ENCODE measurements at regions not wholly inside any gene's neighbourhood (a gene's known extent, or its start where the extent isn't known, plus 50 kb on each side); places are given as distances from the start of the nearest gene placed in this dataset.

GRCh38 chr11:81585390-81585933 lies 1148.2 kb downstream of the FAM181B start:
- H3K23ac ChIP-seq (ENCODE audit: low read depth, low read length) = no peak overlapping the region
- no peak overlapping the region for H3K14ac ChIP-seq (replicated peaks; ENCODE audit: low read depth, low read length)
- CTCF ChIA-PET = interaction anchor here (0.6 kb wide), 1 partner anchor 14 kb away, joined by 4 read pairs; no protein-coding TSS in a partner anchor
- no peak for TF ChIP-seq RAD21 (IDR thresholded peaks at IDR 0.05; ENCODE audit: low read length)
- no peak for TF ChIP-seq SMC3 (IDR thresholded peaks at IDR 0.05; ENCODE audit: low read depth, low read length)
- TF ChIP-seq BHLHE40 (IDR thresholded peaks at IDR 0.05; ENCODE audit: low read depth, low read length) = no peak
- no peak for TF ChIP-seq NFE2L2 (IDR thresholded peaks at IDR 0.05; ENCODE audit: low read depth, low read length)
- TF ChIP-seq CEBPB (IDR thresholded peaks at IDR 0.05; ENCODE audit: low read depth, low read length) = no peak
- no peak for TF ChIP-seq USF2 (IDR thresholded peaks at IDR 0.05; ENCODE audit: low read depth, low read length)
- TF ChIP-seq POLR2A (IDR thresholded peaks at IDR 0.05; ENCODE audit: low read depth, low read length) = no peak
- TF ChIP-seq MAZ (IDR thresholded peaks at IDR 0.05; ENCODE audit: borderline replicate concordance, low read depth, low read length) = no peak
- TF ChIP-seq, protein P1, sequence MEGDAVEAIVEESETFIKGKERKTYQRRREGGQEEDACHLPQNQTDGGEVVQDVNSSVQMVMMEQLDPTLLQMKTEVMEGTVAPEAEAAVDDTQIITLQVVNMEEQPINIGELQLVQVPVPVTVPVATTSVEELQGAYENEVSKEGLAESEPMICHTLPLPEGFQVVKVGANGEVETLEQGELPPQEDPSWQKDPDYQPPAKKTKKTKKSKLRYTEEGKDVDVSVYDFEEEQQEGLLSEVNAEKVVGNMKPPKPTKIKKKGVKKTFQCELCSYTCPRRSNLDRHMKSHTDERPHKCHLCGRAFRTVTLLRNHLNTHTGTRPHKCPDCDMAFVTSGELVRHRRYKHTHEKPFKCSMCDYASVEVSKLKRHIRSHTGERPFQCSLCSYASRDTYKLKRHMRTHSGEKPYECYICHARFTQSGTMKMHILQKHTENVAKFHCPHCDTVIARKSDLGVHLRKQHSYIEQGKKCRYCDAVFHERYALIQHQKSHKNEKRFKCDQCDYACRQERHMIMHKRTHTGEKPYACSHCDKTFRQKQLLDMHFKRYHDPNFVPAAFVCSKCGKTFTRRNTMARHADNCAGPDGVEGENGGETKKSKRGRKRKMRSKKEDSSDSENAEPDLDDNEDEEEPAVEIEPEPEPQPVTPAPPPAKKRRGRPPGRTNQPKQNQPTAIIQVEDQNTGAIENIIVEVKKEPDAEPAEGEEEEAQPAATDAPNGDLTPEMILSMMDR (conservative IDR thresholded peaks at IDR 0.05; ENCODE audit: low read depth, low read length) = no peak
- TF ChIP-seq MAFK (IDR thresholded peaks at IDR 0.05; ENCODE audit: low read depth, low read length) = no peak
- TF ChIP-seq ELK1 (IDR thresholded peaks at IDR 0.05; ENCODE audit: borderline replicate concordance, low read depth, low read length) = no peak
- TF ChIP-seq RFX5 (IDR thresholded peaks at IDR 0.05; ENCODE audit: low read depth, low read length) = no peak
- no peak for TF ChIP-seq MXI1 (IDR thresholded peaks at IDR 0.05; ENCODE audit: borderline replicate concordance, low read depth, low read length)
- no peak for TF ChIP-seq CHD1 (IDR thresholded peaks at IDR 0.05; ENCODE audit: low read depth, low read length)
- TF ChIP-seq RCOR1 (IDR thresholded peaks at IDR 0.05; ENCODE audit: insufficient replicate concordance, low read length) = no peak
- TF ChIP-seq FOS (IDR thresholded peaks at IDR 0.05; ENCODE audit: low read depth, low read length) = no peak
- no peak overlapping the region for H2BK5ac ChIP-seq (ENCODE audit: low read depth, low read length, poor library complexity, severe bottlenecking)
- in situ Hi-C loops (cut with MboI; ENCODE audit: low sequenced_read_pairs) = no loop called here
- no peaks in the 10 kb centered on the region for H3K27me3 ChIP-seq (ENCODE audit: control insufficient read depth, insufficient read depth, low read length)
- H2BK15ac ChIP-seq (ENCODE audit: low read depth, low read length) = no peak overlapping the region
- no peak for ATAC-seq (ENCODE audit: low read depth)
- H4K8ac ChIP-seq (ENCODE audit: low read depth in 2 of 2, low read length in 2 of 2) = no peak overlapping the region
- dilution Hi-C loops (cut with HindIII; ENCODE audit: low sequenced_read_pairs, unreplicated experiment) = no loop called here
- no peak for DNase-seq
- no peak overlapping the region for H3K18ac ChIP-seq (ENCODE audit: low read depth, low read length)
- no peak overlapping the region for H3K9ac ChIP-seq (ENCODE audit: low read depth, low read length)
- H4K20me1 ChIP-seq (ENCODE audit: insufficient read depth, low read length) = no peaks in the 10 kb centered on the region
- H3K27ac ChIP-seq (ENCODE audit: insufficient read depth, low read length) = no peak overlapping the region
- no CpG with 5 or more reads among the region's 2 CpGs for WGBS, 2 experiments (ENCODE audit: extremely low coverage in 2 of 2, insufficient read length in 1 of 2)
- H2BK120ac ChIP-seq (ENCODE audit: low read depth, low read length) = no peak overlapping the region
- H3K79me1 ChIP-seq (ENCODE audit: low read depth in 1 of 2, low read length in 2 of 2) = no peaks in the 10 kb centered on the region
- H3K4me3 ChIP-seq (ENCODE audit: insufficient read depth, low read depth, low read length) = no peak overlapping the region
- no peak overlapping the region for H3K56ac ChIP-seq (ENCODE audit: extremely low read depth, insufficient read depth, low read length)
- intact Hi-C loops (cut with micrococcal nuclease) = no loop called here
- no peaks in the 10 kb centered on the region for H3K9me3 ChIP-seq (ENCODE audit: control insufficient read depth, insufficient read depth, low read length)
- POLR2A ChIA-PET (ENCODE audit: unreplicated experiment) = no interaction called here
- no peak overlapping the region for H2AK5ac ChIP-seq (ENCODE audit: low read depth, low read length)
- H4K5ac ChIP-seq (ENCODE audit: low read depth, low read length) = no peak overlapping the region
- no peak overlapping the region for H3K4ac ChIP-seq (ENCODE audit: low read depth, low read length)
- no peaks in the 10 kb centered on the region for H3K4me1 ChIP-seq (ENCODE audit: control insufficient read depth, insufficient read depth, low read length)
- no peak overlapping the region for H2BK20ac ChIP-seq (ENCODE audit: low read depth, low read length)
- no peak overlapping the region for H2AK9ac ChIP-seq (replicated peaks; ENCODE audit: low read depth, low read length, poor library complexity)
- BruUV-seq (replicated peaks) = no TSS peak
- no peak overlapping the region for H4K91ac ChIP-seq (ENCODE audit: insufficient read depth, low read depth, low read length)
- no peak overlapping the region for H2AFZ ChIP-seq (replicated peaks; ENCODE audit: low read length, poor library complexity)
- no peaks in the 10 kb centered on the region for H3K9me1 ChIP-seq (ENCODE audit: insufficient read depth, low read length)
- H3K4me2 ChIP-seq (ENCODE audit: low read depth, low read length) = no peak overlapping the region
- H3K36me3 ChIP-seq (ENCODE audit: control insufficient read depth, insufficient read depth, low read length) = no peaks in the 10 kb centered on the region
